ENCODE measurements at regions not wholly inside any gene's neighbourhood (a gene's known extent, or its start where the extent isn't known, plus 50 kb on each side); places are given as distances from the start of the nearest gene placed in this dataset.

GRCh38 chr4:19721587-19721986 lies 530.1 kb upstream of the SLIT2 start:
- no peak for TF ChIP-seq EZH2phosphoT487 (IDR thresholded peaks at IDR 0.05; ENCODE audit: borderline replicate concordance, low read length)
- TF ChIP-seq CTCF (IDR thresholded peaks at IDR 0.05; ENCODE audit: low read depth, low read length, poor library complexity, severe bottlenecking): no peak

Data from DOHH2 (cell line).